H54 (cell line): ENCODE measurements at regions not wholly inside any gene's neighbourhood (a gene's known extent, or its start where the extent isn't known, plus 50 kb on each side); places are given as distances from the start of the nearest gene placed in this dataset.

Experiments
- DNase-seq: peaks from one replicate; pipeline ENCODE4 v3.0.0; 2011; ENCODE audit warnings: low spot score, mixed read lengths; ENCODE audit not compliant: insufficient read length
- FAIRE-seq: peaks from 3 replicates; lab custom pipeline; 2011; peaks lifted over from hg19 to GRCh38; lab: Jason Lieb, UNC
- POLR2A ChIP-seq: IDR thresholded peaks from 2 replicates; pipeline ENCODE4 v1.6.1; 2011; ENCODE audit warnings: low read depth, mild to moderate bottlenecking, low read length

DNA sequence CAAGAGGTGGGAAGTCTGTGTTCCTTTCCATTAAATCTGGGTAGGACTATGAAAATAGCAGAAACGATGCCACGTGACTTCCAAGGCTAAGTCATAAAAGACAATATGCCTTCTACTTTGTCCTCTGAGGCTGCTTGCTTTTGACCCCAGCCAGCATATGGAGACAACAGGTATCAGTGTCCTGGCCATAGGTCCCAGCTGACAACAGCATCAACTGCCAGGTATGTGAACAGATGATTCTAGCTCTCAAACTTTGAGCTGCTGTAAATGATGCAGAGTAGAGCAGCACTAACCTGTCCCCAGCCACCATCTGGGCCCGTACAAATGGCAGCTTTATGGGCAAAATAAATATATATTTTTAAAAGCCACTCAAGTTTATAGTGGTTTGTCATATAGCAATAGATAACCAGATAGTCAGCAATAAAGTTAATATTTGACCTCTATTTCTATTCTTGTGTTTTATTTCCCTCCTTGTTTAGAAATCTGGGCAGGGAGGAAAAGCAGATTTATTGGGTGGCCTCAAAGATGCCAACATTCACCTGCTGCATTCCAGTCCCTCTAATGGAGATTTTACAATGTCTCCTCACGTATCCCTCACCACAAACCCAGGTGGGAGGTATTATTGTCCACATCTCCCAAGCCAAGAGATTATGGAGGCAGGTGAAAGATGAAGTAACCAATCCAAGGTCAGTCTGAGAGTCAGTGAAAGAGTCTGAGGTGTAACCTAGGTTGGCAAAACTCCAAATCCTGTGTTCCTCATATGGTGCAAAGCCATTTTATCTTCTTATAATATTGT lies 209.6 kb upstream of the LARGE1 start:
- DNase-seq (no peak), FAIRE-seq (no peak)
- TF ChIP-seq POLR2A = no peak

DNA sequence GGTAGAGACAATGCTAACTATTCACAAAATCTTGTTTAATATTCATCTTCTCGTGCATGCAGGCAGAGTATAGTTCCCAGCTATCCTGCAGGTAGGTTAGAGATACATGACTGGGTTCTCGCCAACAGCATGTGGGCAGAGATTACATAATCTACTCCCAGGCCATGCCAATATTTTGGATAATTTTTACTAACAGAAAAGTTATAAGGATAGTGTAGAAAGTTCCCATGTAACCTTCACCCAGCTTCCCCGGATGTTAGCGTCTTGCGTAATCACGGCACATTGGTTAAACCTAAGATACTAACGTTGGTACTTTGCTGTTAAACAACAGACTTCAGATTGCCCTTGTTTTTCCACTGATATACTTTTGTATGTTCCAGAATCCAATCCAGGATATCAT lies 215.5 kb upstream of the LARGE1 start:
- TF ChIP-seq POLR2A = no peak
- no peak for DNase-seq

DNA sequence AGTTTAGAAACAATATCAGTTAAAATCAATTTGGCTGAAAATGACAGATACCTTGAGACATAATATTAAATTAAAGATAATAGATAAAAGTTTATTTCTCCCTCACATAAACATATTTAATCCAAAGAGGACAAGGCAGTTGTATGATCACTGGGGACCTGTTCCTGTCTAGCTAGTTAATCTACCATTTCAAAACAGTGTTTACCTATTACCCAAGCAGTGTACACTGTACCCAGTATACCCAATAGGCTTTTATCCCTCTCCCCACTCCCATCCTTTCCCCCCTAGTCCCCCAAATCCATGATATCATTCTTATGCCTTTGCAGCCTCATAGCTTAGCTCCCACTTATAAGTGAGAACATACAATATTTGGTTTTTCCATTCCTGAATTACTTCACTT lies 229.7 kb upstream of the LARGE1 start:
- FAIRE-seq (no peak), DNase-seq (no peak)
- TF ChIP-seq POLR2A = no peak

More for the DNA sequence above, 215.5 kb upstream of the LARGE1 start:
- FAIRE-seq = no peak

DNA sequence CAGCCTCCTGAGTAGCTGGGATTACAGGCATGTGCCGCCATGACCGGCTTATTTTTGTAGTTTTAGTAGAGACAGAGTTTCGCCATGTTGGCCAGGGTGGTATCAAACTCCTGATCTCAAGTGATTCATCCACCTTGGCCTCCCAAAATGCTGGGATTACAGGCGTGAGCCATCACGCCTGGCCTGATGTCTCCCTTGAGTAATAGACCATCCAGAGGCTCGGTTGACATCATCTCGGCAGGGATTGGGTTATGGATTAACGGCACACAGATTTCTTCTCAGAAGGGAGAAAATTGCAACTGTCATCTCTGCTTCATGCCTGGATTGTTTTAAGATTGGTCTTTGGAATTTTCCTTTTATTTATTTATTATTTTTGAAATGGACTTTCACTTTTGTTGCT lies 239.2 kb upstream of the LARGE1 start:
- no peak for DNase-seq
- no peak for TF ChIP-seq POLR2A
- no peak for FAIRE-seq

DNA sequence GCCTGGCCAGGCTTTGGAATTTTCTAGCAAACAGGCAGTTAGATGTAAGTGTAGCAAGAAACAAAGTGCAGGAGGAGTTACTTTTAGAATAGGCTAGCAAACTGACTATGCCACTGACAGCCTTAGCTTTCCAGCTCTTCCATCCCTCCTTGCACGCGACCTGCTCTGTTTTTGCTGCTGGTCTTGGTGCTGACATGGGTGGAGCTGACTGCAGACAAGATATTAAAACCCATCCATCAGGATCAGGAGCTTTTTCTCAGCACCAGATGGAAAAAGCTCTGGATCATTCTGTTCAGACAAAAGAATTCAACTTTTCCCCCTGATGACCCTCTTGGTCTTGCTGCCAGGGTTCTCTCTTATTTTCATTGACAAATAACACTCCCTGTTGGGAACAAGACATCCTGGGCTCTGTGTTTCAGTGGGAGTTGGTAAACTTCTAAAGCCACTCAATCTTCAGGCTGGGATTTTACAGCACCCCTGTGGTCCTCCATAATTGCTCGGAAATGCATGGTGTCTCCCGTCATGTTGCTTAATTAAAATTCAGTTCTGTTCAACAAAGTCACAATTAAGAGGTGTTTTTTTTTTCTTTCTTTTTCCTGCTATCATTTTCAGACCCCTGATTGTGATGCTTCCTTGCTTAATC lies 240.0 kb upstream of the LARGE1 start:
- no peak for FAIRE-seq
- DNase-seq = no peak
- TF ChIP-seq POLR2A = no peak

DNA sequence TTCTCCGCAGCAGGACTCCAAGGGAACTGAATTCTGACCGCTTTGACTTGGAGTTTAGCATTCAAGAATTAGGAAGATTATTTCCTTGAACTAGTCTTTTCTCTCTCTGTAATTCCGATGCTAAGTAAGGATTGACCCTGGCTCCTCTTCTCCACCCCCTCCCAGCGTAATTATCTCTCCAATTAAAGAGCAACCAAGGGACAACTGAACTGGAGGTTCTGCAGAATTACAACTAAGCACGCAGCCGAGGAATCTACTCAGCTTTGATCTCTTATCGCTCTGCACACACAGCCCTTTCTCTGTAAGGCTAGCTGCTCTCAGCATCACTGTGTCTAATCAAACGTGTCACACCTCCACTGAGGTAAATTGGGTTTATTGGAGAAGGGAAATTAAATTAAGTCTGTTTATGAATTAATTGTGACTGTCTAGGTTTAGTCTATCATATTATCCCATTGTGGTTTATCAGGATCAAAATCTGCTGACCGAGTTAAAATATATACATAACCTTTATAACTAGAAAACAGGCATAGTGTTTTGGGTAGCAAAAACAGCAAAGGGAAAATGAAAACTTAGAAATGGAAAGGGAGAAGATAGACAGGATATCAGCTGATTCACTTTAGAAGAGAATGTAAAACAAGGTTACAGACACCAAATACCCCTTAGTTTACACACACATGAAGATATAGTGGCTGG lies 241.3 kb upstream of the LARGE1 start:
- FAIRE-seq (no peak), DNase-seq (no peak)
- TF ChIP-seq POLR2A = no peak

DNA sequence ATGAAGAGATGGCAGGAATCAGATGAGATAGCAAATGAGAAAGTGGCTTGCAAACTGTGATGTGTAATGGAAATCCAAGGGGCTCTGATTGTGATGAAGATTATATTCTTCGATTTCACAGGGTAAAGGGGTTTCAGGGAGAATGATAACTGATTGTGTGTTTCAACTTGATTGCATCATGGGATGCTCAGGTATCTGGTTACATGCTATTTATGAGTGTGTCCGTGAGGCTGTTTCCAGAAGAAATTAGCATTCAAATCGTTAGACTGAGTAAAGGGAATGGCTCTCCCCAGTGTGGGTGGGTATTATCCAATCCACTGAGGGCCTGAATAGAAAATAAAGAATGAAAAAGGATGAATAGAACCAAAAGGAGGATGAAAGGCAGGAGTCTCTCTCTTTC lies 278.7 kb upstream of the LARGE1 start:
- TF ChIP-seq POLR2A = no peak
- FAIRE-seq (no peak), DNase-seq (no peak)

DNA sequence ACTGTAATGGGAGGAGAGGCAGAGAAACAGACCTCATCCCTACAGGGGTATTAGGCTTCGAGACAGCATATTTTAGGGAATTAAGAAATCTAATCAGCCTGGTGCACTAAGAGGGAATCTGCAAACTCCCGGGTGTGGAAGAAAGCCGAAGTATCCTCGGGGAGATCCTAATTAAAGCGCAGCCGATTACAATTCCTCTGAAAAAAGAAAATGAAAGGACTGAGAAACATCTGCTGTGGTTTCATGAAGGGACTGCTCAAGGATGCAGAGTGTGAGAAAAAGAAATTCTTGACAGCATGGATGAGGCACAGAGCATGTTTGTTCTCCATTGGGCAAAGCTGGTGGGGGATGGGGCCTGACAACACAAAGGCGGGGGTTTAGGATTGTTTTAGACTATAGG lies 290.0 kb upstream of the LARGE1 start:
- no peak for TF ChIP-seq POLR2A
- no peak for FAIRE-seq
- no peak for DNase-seq

DNA sequence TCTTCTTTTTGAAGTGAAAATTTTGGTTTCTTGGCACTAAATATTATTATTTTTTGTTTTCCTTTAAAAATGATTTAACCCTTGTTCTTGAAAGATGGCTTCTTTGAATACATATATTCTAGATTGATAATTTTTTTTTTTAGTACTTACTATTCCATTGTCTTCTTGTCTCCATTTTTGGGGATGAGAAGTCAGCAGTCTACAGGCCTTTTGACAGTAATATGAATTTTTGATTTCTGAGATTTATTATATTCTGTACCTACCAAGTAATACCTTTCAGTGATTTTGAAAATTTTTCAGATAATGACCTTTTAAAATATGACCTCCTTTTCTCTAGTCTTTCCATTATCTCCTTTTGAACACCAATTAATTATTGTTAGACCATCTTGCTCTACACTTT lies 294.1 kb upstream of the LARGE1 start:
- TF ChIP-seq POLR2A = no peak
- DNase-seq = no peak
- no peak for FAIRE-seq

DNA sequence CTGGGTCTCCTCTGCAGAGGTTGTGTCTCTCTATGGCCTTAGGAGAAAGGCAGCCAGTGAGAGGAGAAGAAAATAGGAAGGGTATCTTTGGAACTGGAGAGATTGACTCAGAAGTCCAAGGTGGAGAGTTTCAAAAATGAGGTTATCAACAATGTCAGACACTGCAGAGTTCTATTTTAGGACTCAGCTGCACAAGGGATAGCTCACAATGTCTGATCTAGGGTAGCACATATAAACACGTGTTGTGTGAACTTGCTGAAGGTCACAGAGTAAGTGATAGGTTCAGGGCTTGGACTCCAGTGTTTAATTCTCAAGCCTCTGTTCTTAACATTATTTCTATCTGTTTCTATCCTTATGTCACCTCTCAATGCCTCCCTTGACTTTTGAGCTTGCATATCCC lies 305.0 kb upstream of the LARGE1 start:
- FAIRE-seq (no peak), DNase-seq (no peak)
- no peak for TF ChIP-seq POLR2A

DNA sequence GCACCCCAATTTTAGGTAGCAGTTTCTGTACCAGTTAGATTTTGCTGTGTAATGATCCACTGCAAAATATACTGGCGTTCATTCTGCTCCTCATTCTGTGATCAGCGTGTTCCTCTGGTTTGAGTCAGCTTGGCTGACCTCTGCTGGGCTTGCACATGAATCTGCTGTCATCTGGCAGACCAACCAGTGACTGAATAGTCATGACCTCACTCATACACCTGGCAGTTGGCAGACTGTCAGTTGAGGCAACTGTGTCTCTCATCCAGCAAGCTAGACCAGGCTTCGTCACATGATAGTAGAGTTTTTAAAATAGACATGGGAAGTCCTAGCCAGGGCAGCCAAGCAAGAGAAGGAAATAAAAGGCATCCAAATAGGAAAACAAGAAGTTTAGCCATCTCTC lies 316.3 kb upstream of the LARGE1 start:
- FAIRE-seq (no peak), DNase-seq (no peak)
- TF ChIP-seq POLR2A = no peak

DNA sequence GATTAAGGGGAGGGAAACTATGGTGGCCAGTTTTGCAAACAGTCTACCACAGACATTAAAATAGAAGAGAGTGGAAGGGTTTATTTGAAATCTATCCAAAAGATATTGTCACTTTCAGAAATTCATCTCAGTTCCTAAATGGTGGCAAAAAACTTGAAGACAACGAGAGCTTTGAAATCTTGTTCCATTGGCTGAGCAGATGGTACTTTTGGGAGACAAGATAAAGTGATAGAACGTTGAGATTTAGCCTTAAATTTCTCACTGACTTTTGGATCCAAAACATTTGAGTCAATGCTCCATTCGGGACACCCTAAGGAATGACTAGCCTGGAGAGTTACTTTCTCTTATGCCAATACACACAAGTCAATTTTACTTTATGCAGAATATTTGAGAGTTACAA lies 319.1 kb upstream of the LARGE1 start:
- no peak for TF ChIP-seq POLR2A
- DNase-seq (no peak), FAIRE-seq (no peak)

DNA sequence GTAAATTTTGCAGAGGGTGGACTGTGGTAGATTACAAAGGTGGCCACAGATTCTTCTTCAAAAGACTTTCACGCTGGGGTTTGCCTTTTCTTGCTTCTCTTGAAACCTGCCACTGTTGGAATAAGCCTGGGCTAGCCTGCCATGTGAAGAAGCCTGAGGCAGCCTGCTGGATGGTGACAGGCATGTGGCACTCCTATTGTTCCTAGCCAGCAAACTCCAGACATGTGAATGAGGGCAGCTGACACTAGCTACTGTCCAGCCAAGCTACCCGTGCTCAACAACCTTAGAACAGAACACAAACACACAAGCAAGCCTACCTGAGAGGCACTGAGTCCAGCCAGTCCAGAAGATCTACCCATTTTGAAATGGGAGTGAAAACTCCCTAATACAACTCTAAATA lies 322.7 kb upstream of the LARGE1 start:
- TF ChIP-seq POLR2A = no peak
- DNase-seq (no peak), FAIRE-seq (no peak)

DNA sequence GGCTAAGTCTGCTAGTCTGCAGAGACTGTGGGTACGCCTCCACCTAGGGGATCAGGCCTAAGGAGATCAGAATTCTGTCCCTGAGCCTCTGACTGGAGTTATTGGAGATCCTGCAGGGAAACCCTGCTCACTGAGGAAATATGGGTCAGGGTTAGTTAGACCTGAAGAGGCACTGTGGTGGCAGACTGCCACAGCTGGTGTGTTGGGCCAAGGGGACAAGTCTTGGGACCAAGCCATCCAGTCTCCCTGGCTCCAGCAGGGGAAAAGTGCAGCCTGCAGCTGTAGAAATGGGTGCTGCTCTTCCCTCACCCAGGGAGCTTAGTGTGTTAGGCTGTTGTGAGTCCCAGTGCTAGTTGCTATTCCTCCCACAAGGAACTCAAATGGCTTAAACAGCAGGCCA lies 334.8 kb upstream of the LARGE1 start:
- DNase-seq (no peak), FAIRE-seq (no peak)
- no peak for TF ChIP-seq POLR2A
